HG03175 (cell line): ENCODE measurements at regions not wholly inside any gene's neighbourhood (a gene's known extent, or its start where the extent isn't known, plus 50 kb on each side); places are given as distances from the start of the nearest gene placed in this dataset.
"Not testable (repeated sequence)": the region's sequence is repeated elsewhere in the genome, so short reads cannot be mapped to it uniquely, and the experiment has no call there.

Experiments
- ATAC-seq: cut with Tn5 transposase; IDR thresholded peaks from one replicate; pipeline ENCODE4 v1.9.1; 2021; ENCODE audit warnings: mild to moderate bottlenecking, moderate library complexity; ENCODE audit not compliant: unreplicated experiment

DNA sequence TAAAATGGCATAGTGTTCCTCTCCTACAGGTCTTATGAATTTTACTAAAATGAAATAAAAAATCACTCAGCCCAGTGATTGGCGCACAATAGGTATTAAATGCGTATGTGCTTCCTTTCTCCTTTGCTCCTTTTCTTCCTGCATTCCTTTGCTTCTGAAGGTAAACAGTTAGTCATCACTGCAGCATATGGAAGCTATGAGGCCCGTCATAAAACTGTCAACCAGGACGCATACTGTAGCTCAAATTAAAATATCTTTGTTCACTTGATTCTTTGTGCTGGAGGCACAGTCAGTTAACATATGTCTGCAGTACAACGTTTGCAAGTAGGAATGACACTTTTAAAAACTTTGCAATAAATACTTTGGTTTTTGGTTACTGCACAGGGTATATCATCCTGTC is 374.7 kb downstream of the TCERG1L start:
- ATAC-seq: no peak

DNA sequence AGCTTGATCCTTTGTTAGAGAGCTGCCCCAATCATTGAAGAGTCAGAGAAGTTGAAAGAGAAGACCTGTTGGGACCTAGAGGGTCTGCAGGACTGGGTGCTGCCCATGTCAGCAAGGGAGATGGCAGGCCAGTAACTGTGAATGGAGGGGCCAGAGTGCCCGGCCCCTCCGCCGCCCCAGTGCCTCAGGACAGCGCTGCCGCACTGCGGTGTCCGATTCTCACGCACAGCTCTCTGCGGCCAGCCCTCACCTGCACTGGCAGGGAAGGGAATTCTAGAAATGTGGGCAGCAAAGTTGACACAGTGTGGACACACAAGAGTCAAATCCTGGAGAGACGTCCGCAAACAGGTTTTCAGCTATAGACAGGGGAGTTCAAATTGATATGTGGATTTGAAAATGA is 373.5 kb downstream of the TCERG1L start:
- no peak for ATAC-seq

DNA sequence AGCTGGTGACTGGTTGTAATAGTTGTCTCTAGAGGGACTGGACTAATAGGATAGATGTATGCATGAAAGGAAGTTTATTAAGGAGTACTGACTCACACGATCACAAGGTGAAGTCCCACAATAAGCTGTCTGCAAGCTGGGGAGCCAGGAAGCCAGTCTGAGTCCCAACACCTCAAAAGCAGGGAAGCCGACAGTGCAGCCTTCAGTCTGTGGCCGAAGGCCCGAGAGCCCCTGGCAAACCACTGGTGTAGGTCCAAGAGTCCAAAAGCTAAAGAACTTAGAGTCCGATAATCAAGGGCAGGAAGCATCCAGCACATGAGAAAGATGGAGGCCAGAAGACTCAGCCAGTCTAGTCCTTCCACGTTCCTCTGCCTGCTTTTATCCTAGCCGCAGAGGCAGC is 372.6 kb downstream of the TCERG1L start:
- ATAC-seq: not testable (repeated sequence)

DNA sequence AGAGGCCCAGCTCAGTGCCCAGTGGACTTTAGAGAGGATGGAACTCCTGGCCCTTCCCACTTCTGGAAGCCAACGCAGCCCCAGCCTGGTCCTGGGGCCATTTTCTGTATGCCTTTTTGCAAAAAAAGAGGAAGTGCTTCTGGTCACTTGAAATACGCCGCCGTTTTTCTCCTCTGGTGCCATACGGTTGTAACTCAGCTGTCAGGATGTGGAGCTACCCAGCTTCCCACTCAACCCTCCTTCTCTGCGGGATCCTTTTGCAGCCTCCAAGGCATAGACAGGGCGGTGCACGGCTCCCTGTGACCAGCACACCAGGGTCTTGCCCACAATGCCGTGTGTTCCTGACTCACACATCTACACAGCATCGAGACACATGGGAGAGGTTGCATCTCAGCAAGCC is 369.6 kb downstream of the TCERG1L start:
- no peak for ATAC-seq

DNA sequence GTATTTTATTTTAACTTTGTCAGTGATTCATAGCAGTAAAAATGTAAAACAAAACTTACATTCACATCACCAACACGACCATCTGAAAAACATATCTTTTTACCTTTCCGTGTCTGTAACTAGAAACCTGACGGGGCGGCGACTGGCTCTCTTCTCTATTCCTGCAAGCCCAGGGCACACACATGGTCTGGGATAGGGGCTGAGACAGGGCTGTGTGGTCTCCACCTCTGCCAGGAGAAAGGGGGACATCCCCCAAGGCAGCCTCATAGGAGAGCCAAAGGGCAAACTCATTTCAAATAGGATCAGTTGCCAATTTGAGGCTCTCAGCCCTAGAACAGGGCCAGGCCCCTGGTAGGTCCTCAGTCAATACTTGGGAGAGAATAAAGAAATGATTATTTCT is 359.4 kb downstream of the TCERG1L start:
- ATAC-seq: no peak

DNA sequence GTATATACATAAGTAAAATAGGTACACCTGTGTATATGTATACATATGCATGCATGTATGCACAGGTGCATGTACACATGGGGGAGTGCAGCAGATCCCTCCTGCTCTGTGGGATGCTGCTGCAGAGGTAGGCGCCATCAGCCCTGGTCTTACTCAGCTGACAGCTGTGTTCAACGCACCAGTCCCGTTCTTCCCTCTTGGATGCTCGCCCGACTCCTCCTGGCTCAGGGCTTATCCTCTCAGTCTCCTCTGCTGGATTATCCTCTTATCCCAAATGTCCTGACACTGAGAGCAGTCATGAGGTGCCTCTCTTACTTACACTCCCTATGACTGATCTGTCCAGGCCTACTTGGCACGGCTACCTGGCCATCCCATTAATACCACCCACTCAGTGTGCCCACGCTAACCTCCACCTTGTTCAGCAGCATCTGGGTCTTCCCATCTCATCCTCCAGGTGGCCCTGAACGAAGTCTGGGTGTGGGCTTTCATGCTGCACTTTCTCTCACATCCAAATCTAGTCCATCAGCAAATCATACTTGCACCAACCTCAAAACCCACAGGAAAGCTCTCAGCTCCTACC is 357.1 kb downstream of the TCERG1L start:
- no peak for ATAC-seq

DNA sequence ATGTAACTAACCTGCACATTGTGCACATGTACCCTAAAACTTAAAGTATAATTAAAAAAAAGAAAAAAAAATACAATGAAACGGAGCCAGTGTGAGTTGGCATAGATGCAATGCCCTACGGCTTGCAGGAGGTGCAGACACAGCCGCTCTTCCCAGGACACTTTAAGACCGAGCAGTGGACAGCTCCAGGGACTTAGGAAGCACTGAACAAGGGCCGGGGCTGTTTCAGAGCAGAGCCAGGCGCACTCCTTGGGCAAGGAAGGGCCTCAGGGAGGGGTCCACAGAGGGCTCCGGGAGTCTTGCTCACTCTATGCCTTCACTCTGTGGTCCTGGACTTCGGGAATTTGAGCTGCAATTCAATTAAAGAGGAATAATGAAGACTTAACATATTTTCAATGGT is 355.3 kb downstream of the TCERG1L start:
- ATAC-seq: no peak

DNA sequence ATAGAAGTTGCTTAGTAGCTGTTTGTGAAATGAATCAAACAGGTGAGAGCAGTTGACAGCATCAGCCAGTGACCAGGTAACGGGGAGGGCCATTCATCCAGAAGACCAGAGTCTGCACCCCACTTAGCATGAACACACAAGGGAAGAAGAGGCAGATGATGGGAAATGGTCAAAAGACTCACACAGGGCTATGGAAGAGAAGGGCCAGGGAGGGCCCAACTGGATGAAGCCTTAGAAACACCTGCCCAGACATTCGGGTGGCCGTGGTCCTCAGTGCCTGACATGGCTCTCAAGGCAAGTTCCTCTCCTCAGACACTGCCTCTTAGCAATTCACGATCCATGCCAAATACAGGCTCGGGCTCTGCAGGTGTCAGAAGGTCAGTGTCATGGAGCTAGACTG is 354.1 kb downstream of the TCERG1L start:
- no peak for ATAC-seq

DNA sequence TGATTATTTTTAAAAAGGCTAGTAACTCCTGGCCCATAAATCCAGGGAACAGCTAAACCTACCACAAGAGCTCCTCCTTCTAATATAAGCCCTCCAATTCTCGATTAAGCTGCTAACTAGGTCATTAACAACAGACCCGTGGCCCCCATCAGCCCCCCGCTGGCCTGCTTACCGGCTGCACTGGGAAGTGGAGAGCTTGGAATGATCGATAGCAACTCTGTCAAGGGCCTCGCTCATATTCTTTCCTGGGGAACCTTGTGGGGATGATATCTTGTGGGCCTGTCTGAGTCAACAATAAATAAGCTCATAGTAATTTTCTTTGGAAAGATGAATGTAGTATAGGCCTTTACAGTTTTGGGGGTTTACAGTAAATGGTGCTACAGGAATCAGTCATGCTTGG is 353.5 kb downstream of the TCERG1L start:
- no peak for ATAC-seq

DNA sequence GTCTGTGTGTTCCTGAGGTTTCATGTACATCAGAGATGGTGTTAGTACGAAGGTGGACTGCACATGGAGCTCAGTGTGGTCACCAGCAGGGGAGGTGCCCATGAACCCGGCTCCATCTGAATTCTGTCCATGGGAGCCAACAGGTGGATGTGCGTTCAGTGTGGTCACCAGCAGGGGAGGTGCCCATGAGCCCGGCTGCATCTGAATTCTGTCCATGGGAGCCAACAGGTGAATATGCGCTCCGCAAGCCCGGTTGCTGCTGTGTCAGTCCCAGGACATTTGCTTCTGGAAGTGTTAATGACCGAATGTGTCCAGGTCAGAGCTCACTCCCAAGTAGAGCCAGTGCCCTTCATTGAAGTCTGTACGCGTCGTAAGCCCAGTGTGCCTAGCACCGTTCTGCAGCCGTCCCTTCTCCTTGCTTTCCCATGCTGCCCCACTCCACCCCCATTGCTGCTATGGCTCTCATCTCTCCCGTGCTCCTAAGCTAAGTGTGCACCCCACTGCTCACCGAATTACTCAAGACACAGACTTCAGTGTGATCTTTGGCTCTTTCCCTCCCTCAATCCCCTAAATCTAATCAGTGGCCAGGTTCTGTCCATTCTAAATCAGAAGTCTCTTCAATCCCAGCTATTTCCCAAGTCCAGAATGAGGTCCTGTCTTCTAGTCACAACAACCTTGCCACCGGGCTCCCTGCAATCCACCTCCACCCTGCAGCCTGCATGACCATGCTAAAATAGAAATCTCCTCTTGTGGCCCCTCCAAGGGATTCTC is 352.4 kb downstream of the TCERG1L start:
- ATAC-seq: no peak

DNA sequence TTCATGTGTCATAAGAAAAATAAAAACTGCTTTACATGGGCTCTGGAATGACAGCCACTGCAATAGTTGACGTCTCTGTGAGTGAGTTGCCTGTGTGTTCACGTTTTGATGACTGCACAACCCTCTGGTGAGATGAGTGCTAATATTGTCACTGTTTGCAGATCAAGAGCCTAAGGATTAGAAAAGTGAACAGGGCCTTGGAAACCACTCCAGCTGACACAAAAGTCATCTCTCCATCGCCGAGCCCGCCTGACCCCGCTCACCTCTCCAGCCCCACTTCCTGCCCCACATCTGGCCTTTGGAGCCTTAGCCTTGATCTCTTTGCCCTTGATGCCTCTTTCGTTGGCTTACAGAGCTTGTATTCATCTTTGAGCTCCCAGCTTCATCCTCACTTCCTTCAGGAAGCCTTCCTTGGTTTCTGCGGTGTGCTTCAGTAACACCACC is 351.7 kb downstream of the TCERG1L start:
- no peak for ATAC-seq

DNA sequence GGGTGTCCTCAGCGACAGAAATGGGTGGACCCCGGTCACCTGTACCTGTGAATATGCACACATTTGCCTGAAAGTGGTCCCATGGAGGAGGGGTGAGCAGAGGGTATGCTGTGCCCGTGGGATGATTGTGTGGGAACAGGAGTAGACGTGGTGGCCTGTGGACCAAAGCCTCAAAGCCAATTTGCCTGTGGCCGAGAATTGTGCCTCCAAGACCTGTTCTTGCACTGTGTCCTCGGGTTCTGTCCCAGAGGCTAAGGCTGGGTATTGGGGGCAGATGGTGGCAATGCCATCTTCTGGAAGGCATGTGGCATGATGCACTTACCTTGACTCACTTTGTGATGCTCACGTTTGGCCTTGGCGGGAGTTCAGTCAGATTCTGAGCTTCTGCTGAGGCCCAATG is 351.0 kb downstream of the TCERG1L start:
- no peak for ATAC-seq

DNA sequence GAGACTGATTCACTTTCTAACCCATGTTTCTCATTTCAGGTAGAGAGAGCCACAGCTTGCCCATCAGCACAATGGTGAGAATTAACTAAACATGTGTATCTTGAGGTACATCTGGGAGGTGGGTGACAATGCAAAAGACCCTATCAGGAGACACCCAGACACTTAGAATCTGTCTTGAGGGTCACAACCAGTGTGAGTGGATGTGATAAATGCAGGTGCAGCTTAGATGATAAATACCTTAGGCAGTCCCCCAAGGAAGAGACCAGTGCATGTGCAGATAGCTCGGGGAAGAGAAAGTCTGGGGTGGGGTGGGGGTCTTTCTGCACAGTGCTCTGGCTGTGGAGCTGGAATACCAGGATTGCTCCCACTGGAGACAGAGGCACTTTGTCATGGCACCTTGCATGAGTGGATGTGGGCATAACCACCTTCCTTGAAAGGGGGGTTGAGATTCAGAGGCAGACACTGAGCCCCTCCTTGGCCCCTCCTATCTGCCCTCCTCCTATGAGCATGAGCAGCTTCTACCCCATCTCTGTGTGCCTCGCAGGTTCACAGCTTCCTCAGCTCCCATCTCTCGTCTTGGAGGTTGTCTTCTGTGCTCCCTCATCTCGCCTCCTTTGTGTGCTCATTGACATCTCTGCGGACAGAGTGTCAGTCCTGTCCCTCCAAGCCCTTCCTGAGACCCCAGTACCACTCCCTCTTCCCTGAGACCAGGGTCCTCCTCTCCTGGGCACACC is 349.8 kb downstream of the TCERG1L start:
- no peak for ATAC-seq

DNA sequence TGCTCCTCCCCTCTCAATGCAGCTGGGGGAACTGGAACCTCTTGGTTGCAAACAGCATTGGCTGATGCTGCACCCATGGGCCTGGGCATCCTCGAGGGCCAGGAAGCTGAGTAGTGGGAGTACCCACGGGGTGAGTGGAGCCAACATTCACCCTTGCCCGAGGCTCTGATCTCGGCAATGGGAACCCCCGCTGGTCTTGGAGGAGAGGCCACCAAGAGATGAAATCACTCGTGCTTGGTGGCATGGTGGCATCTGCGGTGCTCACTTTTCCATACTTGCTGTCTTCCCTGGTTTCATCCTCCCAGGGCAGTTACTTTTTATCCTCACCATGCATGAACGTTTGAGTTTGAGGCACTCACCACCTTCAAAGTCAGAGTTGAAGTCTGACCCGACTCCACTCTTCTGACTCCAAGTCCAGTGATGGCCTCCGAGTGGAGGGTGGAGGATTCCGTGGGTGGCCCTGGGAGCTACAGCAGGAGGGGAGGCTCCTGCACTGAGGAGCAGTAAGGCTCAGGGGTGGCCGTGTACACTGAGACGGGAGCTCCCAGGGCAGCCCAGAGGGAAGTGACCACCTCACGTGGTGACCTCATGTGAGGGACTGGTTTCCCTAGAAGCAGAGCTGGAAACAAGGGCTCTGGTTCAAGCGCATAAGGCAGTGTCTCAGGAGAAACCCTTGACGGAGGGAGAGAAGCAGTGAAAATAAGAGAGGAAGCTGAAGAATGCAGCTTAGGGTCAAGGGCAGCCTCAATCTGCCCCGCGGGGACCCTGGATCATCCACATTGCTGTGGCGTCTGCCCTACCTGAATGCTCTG is 349.1 kb downstream of the TCERG1L start:
- no peak for ATAC-seq

DNA sequence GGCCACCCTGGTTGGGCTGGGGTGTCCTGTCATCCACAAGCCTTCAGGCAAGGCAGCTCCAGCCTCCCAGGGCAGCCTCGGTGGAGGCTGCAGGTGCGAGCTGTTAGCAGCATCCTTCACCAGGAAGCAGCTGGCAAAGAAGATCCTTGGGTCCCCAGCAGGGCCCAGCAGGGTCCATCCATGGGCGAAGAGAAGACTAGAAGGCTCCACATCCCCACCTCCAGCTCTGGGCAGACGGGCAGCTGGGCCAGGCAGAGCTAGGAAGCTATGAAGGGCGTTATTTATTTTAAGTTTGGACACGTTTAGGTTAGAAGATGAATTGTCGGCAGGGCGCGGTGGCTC is 348.5 kb downstream of the TCERG1L start:
- no peak for ATAC-seq

DNA sequence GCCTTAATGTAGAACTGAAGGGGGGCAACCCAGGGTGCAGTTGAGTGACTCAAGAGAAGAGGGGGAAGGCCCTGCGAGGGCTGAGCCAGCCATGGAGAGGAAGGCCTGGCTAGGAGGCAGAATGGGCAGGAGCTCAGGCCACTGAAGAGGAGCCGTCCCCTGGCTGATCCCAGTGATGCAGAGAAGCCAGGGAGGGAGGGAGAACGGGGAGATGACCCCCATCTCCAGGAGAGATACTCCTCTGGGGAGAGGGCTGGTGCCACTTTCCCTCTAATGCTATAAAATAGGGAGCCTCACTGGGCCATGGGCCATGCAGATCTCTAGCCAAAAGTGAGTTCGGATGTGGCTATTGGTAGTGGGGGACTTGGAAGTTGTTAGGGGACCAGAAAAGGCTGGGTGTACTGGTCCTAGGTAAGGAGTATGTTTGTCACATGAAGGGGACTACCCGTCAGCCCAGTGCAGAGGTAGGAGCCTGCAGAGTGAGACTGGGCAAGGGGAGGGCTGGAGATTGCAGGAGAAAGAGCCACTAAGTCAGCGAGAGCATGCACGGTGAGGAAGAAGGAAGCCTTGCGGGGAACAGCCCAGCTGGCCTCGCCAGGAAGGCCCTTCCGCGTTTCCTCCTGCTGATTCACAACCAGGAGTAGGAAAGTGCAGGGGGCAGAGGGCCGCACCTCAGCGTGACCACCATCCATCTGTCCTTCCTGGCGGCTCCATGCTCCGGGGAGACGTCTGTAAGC is 347.6 kb downstream of the TCERG1L start:
- ATAC-seq: no peak

DNA sequence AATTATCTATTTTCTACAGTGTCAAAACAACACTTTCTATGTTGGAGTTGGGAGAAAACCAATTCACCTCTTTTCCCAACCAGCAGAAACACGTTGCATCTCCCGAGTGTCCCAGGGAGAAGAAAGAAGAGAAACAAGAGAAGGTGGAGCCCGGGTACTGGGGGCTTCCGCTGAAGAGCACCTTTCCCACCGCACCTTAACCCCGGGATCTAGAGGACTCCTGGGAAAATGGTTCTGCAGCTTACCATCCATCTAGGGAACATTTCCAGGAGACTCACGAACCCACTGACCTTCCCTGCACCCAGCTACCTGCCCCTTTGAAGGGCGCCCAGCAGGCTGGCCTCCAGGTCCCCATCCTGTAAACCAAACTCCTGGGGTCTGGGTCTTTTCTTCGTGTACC is 346.8 kb downstream of the TCERG1L start:
- ATAC-seq: no peak

DNA sequence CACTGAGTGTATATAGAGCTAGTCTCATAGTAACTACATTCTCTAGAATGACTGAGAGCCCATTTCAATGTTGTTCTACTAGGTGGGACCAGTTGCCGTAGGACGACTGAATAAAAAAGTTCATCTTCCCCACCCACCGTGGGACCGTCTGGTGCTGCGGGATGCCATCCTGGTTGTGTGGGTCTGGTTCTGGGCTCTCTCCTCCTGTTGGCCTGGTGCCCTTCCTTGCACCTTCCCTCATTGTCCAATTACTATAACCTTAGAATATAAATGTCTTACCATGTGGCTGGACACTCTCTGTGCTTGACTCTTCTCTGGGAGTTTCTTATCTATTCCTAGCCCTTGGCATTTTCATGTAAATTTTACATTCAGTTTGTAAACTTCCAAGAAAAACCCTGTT is 344.4 kb downstream of the TCERG1L start:
- ATAC-seq: no peak

DNA sequence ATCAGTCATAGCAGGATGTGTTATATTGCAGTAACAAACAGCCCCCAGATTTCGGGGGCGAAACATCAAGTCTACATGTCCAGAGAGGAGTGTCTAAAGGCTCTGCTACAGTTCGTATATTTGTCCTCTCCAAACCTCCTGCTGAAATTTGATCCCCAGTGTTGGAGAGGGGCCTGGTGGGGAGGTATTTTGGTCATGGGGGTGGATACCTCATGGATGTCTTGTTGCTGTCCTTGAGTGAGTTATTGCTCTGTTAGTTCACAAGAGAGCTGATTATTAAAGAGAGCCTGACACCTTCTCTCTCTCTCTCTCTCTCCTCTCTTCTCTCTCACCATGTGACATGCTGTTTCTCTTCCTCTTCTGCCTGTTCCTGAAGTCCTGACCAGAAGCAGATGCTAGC is 343.7 kb downstream of the TCERG1L start:
- ATAC-seq: no peak

DNA sequence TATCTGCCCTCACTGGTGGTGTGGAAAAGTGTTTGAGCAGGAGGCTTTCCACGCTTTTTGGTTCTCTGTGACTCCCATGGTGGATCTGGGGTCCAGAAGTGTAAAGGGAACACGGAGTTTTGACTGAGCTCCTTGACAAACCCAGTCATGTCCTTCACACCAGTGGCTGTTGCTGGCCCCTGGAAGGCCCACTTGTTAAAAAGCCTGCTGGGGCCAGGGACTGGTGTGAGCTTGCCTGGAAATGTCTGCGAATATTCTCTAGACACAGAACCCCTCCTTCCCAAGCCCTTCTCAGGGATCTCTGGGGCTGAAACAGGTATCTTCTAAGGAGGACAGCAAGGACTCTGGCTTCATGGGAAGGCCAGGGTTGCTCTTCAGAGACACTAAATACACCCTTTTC is 343.0 kb downstream of the TCERG1L start:
- ATAC-seq: no peak

DNA sequence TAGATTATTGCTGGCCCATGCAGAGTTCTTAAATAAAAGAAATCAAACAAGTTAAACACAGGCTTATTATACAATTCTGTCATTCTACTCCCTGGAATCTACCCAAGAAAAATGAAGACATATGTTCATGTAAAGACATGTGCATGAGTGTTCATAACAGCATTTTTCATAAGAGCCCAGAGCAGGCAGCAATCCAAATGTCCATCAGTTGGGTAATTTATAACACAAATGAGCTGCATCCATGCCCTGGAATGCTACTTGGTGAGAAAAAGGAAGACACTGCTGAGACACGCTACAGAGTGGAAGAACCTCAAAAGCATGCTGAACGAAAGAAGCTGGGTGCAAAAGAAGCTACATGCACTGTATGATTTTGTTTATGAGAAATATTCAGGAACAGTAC is 342.6 kb downstream of the TCERG1L start:
- no peak for ATAC-seq
